A204.1 (cell line): ENCODE measurements at regions not wholly inside any gene's neighbourhood (a gene's known extent, or its start where the extent isn't known, plus 50 kb on each side); places are given as distances from the start of the nearest gene placed in this dataset.
"Not testable (repeated sequence)": the region's sequence is repeated elsewhere in the genome, so short reads cannot be mapped to it uniquely, and the experiment has no call there.

Source experiments
- FAIRE-seq: peaks from 2 replicates; lab custom pipeline; 2012; peaks lifted over from hg19 to GRCh38; lab: Jason Lieb, UNC

GRCh38 chr6:141388666-141389065, 744.1 kb upstream of the GJE1 start:
- no peak for FAIRE-seq

- FAIRE-seq = peak; percentile 53
These were observed 762.3 kb upstream of the GJE1 start for GRCh38 chr6:141370438-141370837.

GRCh38 chr6:141366796-141367195, 765.9 kb upstream of the GJE1 start:
- FAIRE-seq = not testable (repeated sequence)

- no peak for FAIRE-seq
These were observed 768.0 kb upstream of the GJE1 start for GRCh38 chr6:141364694-141365093.

GRCh38 chr6:141364232-141364631, 768.5 kb upstream of the GJE1 start:
- no peak for FAIRE-seq

GRCh38 chr6:141361559-141361958, 771.2 kb upstream of the GJE1 start:
- no peak for FAIRE-seq

- FAIRE-seq = no peak
These were observed 772.8 kb upstream of the GJE1 start for GRCh38 chr6:141359953-141360352.

GRCh38 chr6:141354191-141354955, 778.4 kb upstream of the GJE1 start:
- no peak for FAIRE-seq

- FAIRE-seq = no peak
These were observed 781.0 kb upstream of the GJE1 start for GRCh38 chr6:141351721-141352120.

GRCh38 chr6:141349710-141350109, 783.0 kb upstream of the GJE1 start:
- no peak for FAIRE-seq

- FAIRE-seq = no peak
These were observed 784.7 kb upstream of the GJE1 start for GRCh38 chr6:141347906-141348492.

GRCh38 chr6:141347086-141347485, 785.6 kb upstream of the GJE1 start:
- no peak for FAIRE-seq

GRCh38 chr6:141346535-141346934, 786.2 kb upstream of the GJE1 start:
- FAIRE-seq = no peak

- FAIRE-seq = no peak
These were observed 795.5 kb upstream of the GJE1 start for GRCh38 chr6:141337191-141337590.

- FAIRE-seq = no peak
These were observed 797.0 kb upstream of the GJE1 start for GRCh38 chr6:141335477-141336273.

- FAIRE-seq = no peak
These were observed 805.8 kb upstream of the GJE1 start for GRCh38 chr6:141326925-141327324.

GRCh38 chr6:141326426-141326825, 806.3 kb upstream of the GJE1 start:
- FAIRE-seq = peak; percentile 77

GRCh38 chr6:141321493-141322347, 811.0 kb upstream of the GJE1 start:
- no peak for FAIRE-seq

- FAIRE-seq = no peak
These were observed 816.5 kb upstream of the GJE1 start for GRCh38 chr6:141316236-141316635.

GRCh38 chr6:141313986-141314385, 818.7 kb upstream of the GJE1 start:
- FAIRE-seq = no peak

GRCh38 chr6:141309295-141309694, 823.4 kb upstream of the GJE1 start:
- FAIRE-seq = no peak

GRCh38 chr6:141307309-141307998, 825.3 kb upstream of the GJE1 start:
- no peak for FAIRE-seq
